Upper lobe of right lung (tissue), 1 donor: ENCODE measurements at regions not wholly inside any gene's neighbourhood (a gene's known extent, or its start where the extent isn't known, plus 50 kb on each side); places are given as distances from the start of the nearest gene placed in this dataset.

Experiments used
- ATAC-seq: fragments of 200-7000 bp; cut with Tn5 transposase; one replicate; pipeline ENCODE4 v1.9.1; 2020; ENCODE audit warnings: mild to moderate bottlenecking, moderate library complexity
- DNase-seq: peaks from one replicate; pipeline ENCODE4 v3.0.0-alpha.2; 2020
- H3K27ac ChIP-seq: fragments of 200-600 bp; one replicate; pipeline ENCODE4 v1.8.0; 2022
- H3K27me3 ChIP-seq: fragments of 200-600 bp; one replicate; pipeline ENCODE4 v1.8.0; 2022; ENCODE audit warnings: mild to moderate bottlenecking
- H3K36me3 ChIP-seq: fragments of 200-600 bp; one replicate; pipeline ENCODE4 v1.8.0; 2022
- H3K4me1 ChIP-seq: fragments of 200-600 bp; one replicate; pipeline ENCODE4 v1.8.0; 2022
- H3K4me3 ChIP-seq: fragments of 200-600 bp; one replicate; pipeline ENCODE4 v1.8.0; 2022; ENCODE audit warnings: mild to moderate bottlenecking
- H3K9me3 ChIP-seq: fragments of 200-600 bp; one replicate; pipeline ENCODE4 v1.8.0; 2022
- CTCF ChIP-seq: fragments of 200-600 bp; IDR thresholded peaks from one replicate; pipeline ENCODE4 v1.8.0; 2022; ENCODE audit warnings: antibody characterized with exemption
- intact Hi-C: fragments of 100-400 bp; cut with DNase I; formaldehyde crosslinking; loops from one replicate; pipeline ENCODE4 v1.11.0; 2022
- donor health status: DM: no; HTN: yes; CAD: no; lungs with severe emphysema.

- Histone ChIP-seq H3K4me3 (no peak overlapping the region), H3K4me1 (no peaks in the 10 kb centered on the region), H3K36me3 (no peaks in the 10 kb centered on the region), H3K27ac (no peak overlapping the region), H3K9me3 (no peaks in the 10 kb centered on the region), H3K27me3 (no peaks in the 10 kb centered on the region)
- intact Hi-C loops, result no loop called here
- ATAC-seq (no peak), DNase-seq (no peak)
- no peak for TF ChIP-seq CTCF
These were observed 127.1 kb upstream of the ITGA1 start for GRCh38 chr5:52660621-52661020.

GRCh38 chr5:52661903-52662595 is 125.7 kb upstream of the ITGA1 start:
- H3K36me3 ChIP-seq, result no peaks in the 10 kb centered on the region

GRCh38 chr5:52665559-52665958 is 122.2 kb upstream of the ITGA1 start:
- Histone ChIP-seq H3K36me3 (no peaks in the 10 kb centered on the region), H3K4me3 (no peak overlapping the region), H3K27ac (no peak overlapping the region), H3K9me3 (no peaks in the 10 kb centered on the region), H3K27me3 (no peaks in the 10 kb centered on the region), H3K4me1 (peaks cover 4% of the 10 kb centered on the region)
- DNase-seq (no peak), ATAC-seq (no peak)
- TF ChIP-seq CTCF, result no peak
- intact Hi-C loops, result no loop called here

More at GRCh38 chr5:52661903-52662595, 125.7 kb upstream of the ITGA1 start:
- Histone ChIP-seq H3K4me3 (no peak overlapping the region), H3K4me1 (no peaks in the 10 kb centered on the region), H3K27me3 (no peaks in the 10 kb centered on the region), H3K27ac (no peak overlapping the region), H3K9me3 (no peaks in the 10 kb centered on the region)
- no peak for DNase-seq
- intact Hi-C loops, result no loop called here
- no peak for TF ChIP-seq CTCF
- no peak for ATAC-seq

GRCh38 chr5:52668139-52668538 is 119.6 kb upstream of the ITGA1 start:
- ATAC-seq (no peak), DNase-seq (no peak)
- H3K9me3 ChIP-seq, result no peaks in the 10 kb centered on the region
- intact Hi-C loops, result no loop called here
- H3K36me3 ChIP-seq, result no peaks in the 10 kb centered on the region
- TF ChIP-seq CTCF, result no peak
- peaks cover 4% of the 10 kb centered on the region for H3K4me1 ChIP-seq
- H3K4me3 ChIP-seq, result no peak overlapping the region
- H3K27ac ChIP-seq, result no peak overlapping the region
- no peaks in the 10 kb centered on the region for H3K27me3 ChIP-seq

- H3K36me3 ChIP-seq, result no peaks in the 10 kb centered on the region
- DNase-seq (no peak), ATAC-seq (no peak)
- intact Hi-C loops, result no loop called here
- no peak overlapping the region for H3K4me3 ChIP-seq
- no peaks in the 10 kb centered on the region for H3K27me3 ChIP-seq
- no peak for TF ChIP-seq CTCF
- no peak overlapping the region for H3K27ac ChIP-seq
- peaks cover 4% of the 10 kb centered on the region for H3K4me1 ChIP-seq
- no peaks in the 10 kb centered on the region for H3K9me3 ChIP-seq
These were observed 119.1 kb upstream of the ITGA1 start for GRCh38 chr5:52668544-52669185.
